Adipocyte (in vitro differentiated cells): ENCODE measurements at regions not wholly inside any gene's neighbourhood (a gene's known extent, or its start where the extent isn't known, plus 50 kb on each side); places are given as distances from the start of the nearest gene placed in this dataset.

Experiments
- DNase-seq: peaks from one replicate; pipeline ENCODE4 v3.0.0-alpha.2; 2015; ENCODE audit warnings: low read depth
- H3K27me3 ChIP-seq: replicated peaks from 2 replicates; pipeline ENCODE4 v1.7.0; 2013; ENCODE audit warnings: mild to moderate bottlenecking, low read length, moderate library complexity; ENCODE audit not compliant: control insufficient read depth, insufficient read depth
- H3K36me3 ChIP-seq: 2 replicates; pipeline ENCODE4 v1.7.0; 2013; ENCODE audit warnings: low read length, mild to moderate bottlenecking, moderate library complexity; ENCODE audit not compliant: control insufficient read depth, insufficient read depth, severe bottlenecking
- H3K4me1 ChIP-seq: 2 replicates; pipeline ENCODE4 v1.7.0; 2013; ENCODE audit warnings: mild to moderate bottlenecking, low read length, moderate library complexity; ENCODE audit not compliant: control insufficient read depth, insufficient read depth
- H3K4me3 ChIP-seq: 2 replicates; pipeline ENCODE4 v1.7.0; 2013; ENCODE audit warnings: mild to moderate bottlenecking, low read length, moderate library complexity
- H3K9ac ChIP-seq: 2 replicates; pipeline ENCODE4 v1.7.0; 2013; ENCODE audit warnings: mild to moderate bottlenecking, low read length, moderate library complexity
- H3K9me3 ChIP-seq: 2 replicates; pipeline ENCODE4 v1.7.0; 2013; ENCODE audit warnings: mild to moderate bottlenecking, low read length, moderate library complexity; ENCODE audit not compliant: control insufficient read depth

- H3K27me3 ChIP-seq: no peaks in the 10 kb centered on the region
- H3K4me1 ChIP-seq: no peaks in the 10 kb centered on the region
- H3K9ac ChIP-seq: no peak overlapping the region
- H3K4me3 ChIP-seq: no peak overlapping the region
- H3K9me3 ChIP-seq: peaks cover 4% of the 10 kb centered on the region
- no peak for DNase-seq
- no peaks in the 10 kb centered on the region for H3K36me3 ChIP-seq
Observed at GRCh38 chr5:3007577-3007976, 256.1 kb upstream of the IRX2 start.

- peaks cover 5% of the 10 kb centered on the region for H3K9me3 ChIP-seq
- no peaks in the 10 kb centered on the region for H3K27me3 ChIP-seq
- H3K9ac ChIP-seq: no peak overlapping the region
- no peaks in the 10 kb centered on the region for H3K4me1 ChIP-seq
- no peak overlapping the region for H3K4me3 ChIP-seq
- DNase-seq: no peak
- H3K36me3 ChIP-seq: no peaks in the 10 kb centered on the region
Observed at GRCh38 chr5:3006961-3007551, 255.6 kb upstream of the IRX2 start.

- Histone ChIP-seq H3K9me3 (peaks cover 9% of the 10 kb centered on the region), H3K9ac (no peak overlapping the region), H3K4me1 (no peaks in the 10 kb centered on the region), H3K4me3 (no peak overlapping the region), H3K27me3 (no peaks in the 10 kb centered on the region), H3K36me3 (no peaks in the 10 kb centered on the region)
- DNase-seq: no peak
Observed at GRCh38 chr5:3006526-3006925, 255.0 kb upstream of the IRX2 start.

GRCh38 chr5:3004361-3005080 lies 253.0 kb upstream of the IRX2 start:
- no peak overlapping the region for H3K9ac ChIP-seq
- no peak for DNase-seq
- H3K27me3 ChIP-seq: no peaks in the 10 kb centered on the region
- no peaks in the 10 kb centered on the region for H3K36me3 ChIP-seq
- no peak overlapping the region for H3K4me3 ChIP-seq
- H3K9me3 ChIP-seq: peaks cover 9% of the 10 kb centered on the region
- H3K4me1 ChIP-seq: no peaks in the 10 kb centered on the region

GRCh38 chr5:3002230-3002629 lies 250.8 kb upstream of the IRX2 start:
- no peaks in the 10 kb centered on the region for H3K27me3 ChIP-seq
- H3K4me1 ChIP-seq: no peaks in the 10 kb centered on the region
- H3K36me3 ChIP-seq: no peaks in the 10 kb centered on the region
- no peak overlapping the region for H3K4me3 ChIP-seq
- H3K9ac ChIP-seq: no peak overlapping the region
- DNase-seq: no peak
- H3K9me3 ChIP-seq: peaks cover 9% of the 10 kb centered on the region

GRCh38 chr5:3000631-3001030 lies 249.2 kb upstream of the IRX2 start:
- Histone ChIP-seq H3K4me1 (no peaks in the 10 kb centered on the region), H3K36me3 (no peaks in the 10 kb centered on the region), H3K27me3 (no peaks in the 10 kb centered on the region), H3K4me3 (no peak overlapping the region), H3K9me3 (peaks cover 5% of the 10 kb centered on the region), H3K9ac (no peak overlapping the region)
- DNase-seq: no peak

GRCh38 chr5:2999926-3000325 lies 248.4 kb upstream of the IRX2 start:
- no peak for DNase-seq
- Histone ChIP-seq H3K27me3 (no peaks in the 10 kb centered on the region), H3K36me3 (no peaks in the 10 kb centered on the region), H3K4me3 (no peak overlapping the region), H3K9ac (no peak overlapping the region), H3K9me3 (peaks cover 5% of the 10 kb centered on the region), H3K4me1 (no peaks in the 10 kb centered on the region)

GRCh38 chr5:2998106-2998505 lies 246.6 kb upstream of the IRX2 start:
- Histone ChIP-seq H3K36me3 (no peaks in the 10 kb centered on the region), H3K27me3 (no peaks in the 10 kb centered on the region), H3K4me1 (no peaks in the 10 kb centered on the region), H3K9me3 (peaks cover 5% of the 10 kb centered on the region), H3K9ac (no peak overlapping the region), H3K4me3 (no peak overlapping the region)
- no peak for DNase-seq

GRCh38 chr5:2997179-2997578 lies 245.7 kb upstream of the IRX2 start:
- no peak overlapping the region for H3K4me3 ChIP-seq
- no peaks in the 10 kb centered on the region for H3K4me1 ChIP-seq
- H3K9ac ChIP-seq: no peak overlapping the region
- H3K9me3 ChIP-seq: peaks cover 5% of the 10 kb centered on the region
- DNase-seq: no peak
- no peaks in the 10 kb centered on the region for H3K36me3 ChIP-seq
- no peaks in the 10 kb centered on the region for H3K27me3 ChIP-seq

GRCh38 chr5:2996687-2997086 lies 245.2 kb upstream of the IRX2 start:
- DNase-seq: no peak
- no peaks in the 10 kb centered on the region for H3K4me1 ChIP-seq
- no peaks in the 10 kb centered on the region for H3K27me3 ChIP-seq
- no peaks in the 10 kb centered on the region for H3K36me3 ChIP-seq
- H3K9me3 ChIP-seq: peaks cover under 1% of the 10 kb centered on the region
- no peak overlapping the region for H3K9ac ChIP-seq
- no peak overlapping the region for H3K4me3 ChIP-seq

GRCh38 chr5:2996248-2996647 lies 244.8 kb upstream of the IRX2 start:
- no peaks in the 10 kb centered on the region for H3K27me3 ChIP-seq
- H3K4me1 ChIP-seq: no peaks in the 10 kb centered on the region
- no peak overlapping the region for H3K9ac ChIP-seq
- DNase-seq: no peak
- no peaks in the 10 kb centered on the region for H3K9me3 ChIP-seq
- H3K36me3 ChIP-seq: no peaks in the 10 kb centered on the region
- no peak overlapping the region for H3K4me3 ChIP-seq

GRCh38 chr5:2995667-2996066 lies 244.2 kb upstream of the IRX2 start:
- Histone ChIP-seq H3K4me3 (no peak overlapping the region), H3K36me3 (no peaks in the 10 kb centered on the region), H3K9me3 (no peaks in the 10 kb centered on the region)

More at GRCh38 chr5:2995667-2996066, 244.2 kb upstream of the IRX2 start:
- H3K4me1 ChIP-seq: no peaks in the 10 kb centered on the region
- H3K9ac ChIP-seq: no peak overlapping the region
- H3K27me3 ChIP-seq: no peaks in the 10 kb centered on the region
- DNase-seq: no peak
